DND-41 (cell line): ENCODE measurements at regions not wholly inside any gene's neighbourhood (a gene's known extent, or its start where the extent isn't known, plus 50 kb on each side); places are given as distances from the start of the nearest gene placed in this dataset.
A peak's percentile ranks its signal among the peaks of the same experiment; 100 is the strongest.
"Not testable (repeated sequence)": the region's sequence is repeated elsewhere in the genome, so short reads cannot be mapped to it uniquely, and the experiment has no call there.

Experiments
- ATAC-seq: fragments of 200-7000 bp; cut with Tn5 transposase; 3 replicates; pipeline ENCODE4 v1.9.1; 2021; ENCODE audit warnings: low read depth; ENCODE audit not compliant: insufficient read depth
- DNase-seq: peaks from one replicate; pipeline ENCODE4 v3.0.0-alpha.2; 2020
- H2AFZ ChIP-seq: 2 replicates; pipeline ENCODE4 v1.6.0; 2012; ENCODE audit warnings: low read depth, low read length
- H3K27ac ChIP-seq: 2 replicates; pipeline ENCODE4 v1.5.1; 2012; ENCODE audit warnings: low read length, inconsistent platforms
- H3K27me3 ChIP-seq: fragments of 200-600 bp; sonication (generic); 2 replicates; pipeline ENCODE4 v1.6.0; 2012; ENCODE audit warnings: low read length, mild to moderate bottlenecking, inconsistent platforms; ENCODE audit not compliant: insufficient read depth, poor library complexity
- H3K36me3 ChIP-seq: 2 replicates; pipeline ENCODE4 v1.5.1; 2012; ENCODE audit warnings: low read length, inconsistent platforms; ENCODE audit not compliant: insufficient read depth
- H3K4me1 ChIP-seq: 2 replicates; pipeline ENCODE4 v1.5.1; 2012; ENCODE audit warnings: mild to moderate bottlenecking, low read length; ENCODE audit not compliant: insufficient read depth
- H3K4me2 ChIP-seq: 2 replicates; pipeline ENCODE4 v1.6.0; 2012; ENCODE audit warnings: mild to moderate bottlenecking, moderate library complexity, low read length, inconsistent platforms; ENCODE audit not compliant: insufficient read depth
- H3K4me3 ChIP-seq, 2 experiments: fragments of 200-600 bp in 1 of 2; shearing (Covaris generic) in 1 of 2; 2 replicates each; pipeline ENCODE4 v1.5.1; 2012 to 2016; ENCODE audit warnings: inconsistent platforms in 2 of 2, low read length in 2 of 2, mild to moderate bottlenecking in 2 of 2, low read depth in 1 of 2, moderate library complexity in 1 of 2
- H3K79me2 ChIP-seq: 2 replicates; pipeline ENCODE4 v1.6.0; 2012; ENCODE audit warnings: low read length, inconsistent platforms; ENCODE audit not compliant: insufficient read depth
- H3K9ac ChIP-seq: 2 replicates; pipeline ENCODE4 v1.6.0; 2012; ENCODE audit warnings: low read depth, mild to moderate bottlenecking, inconsistent platforms, low read length, moderate library complexity
- H3K9me3 ChIP-seq: 2 replicates; pipeline ENCODE4 v1.5.1; 2012; ENCODE audit warnings: low read length, moderate library complexity, mild to moderate bottlenecking, inconsistent platforms; ENCODE audit not compliant: insufficient read depth, severe bottlenecking
- H4K20me1 ChIP-seq: 2 replicates; pipeline ENCODE4 v1.6.0; 2012; ENCODE audit warnings: low read length; ENCODE audit not compliant: insufficient read depth
- CTCF ChIP-seq: IDR thresholded peaks from 2 replicates; pipeline ENCODE4 v1.5.1; 2012; ENCODE audit warnings: borderline replicate concordance, low read length, moderate library complexity, mild to moderate bottlenecking; ENCODE audit not compliant: poor library complexity, severe bottlenecking; ENCODE audit errors: extremely low read depth
- EZH2 ChIP-seq: IDR thresholded peaks from 3 replicates; pipeline ENCODE4 v1.6.1; 2012; ENCODE audit warnings: borderline replicate concordance, low read depth, mild to moderate bottlenecking, moderate library complexity, low read length, inconsistent platforms; ENCODE audit not compliant: severe bottlenecking

- peak overlapping the region; percentile 47 for H3K9ac ChIP-seq
These were observed 186.5 kb upstream of the RPL34 start for GRCh38 chr4:108433832-108434231.

GRCh38 chr4:108433394-108433793, 187.0 kb upstream of the RPL34 start:
- not testable (repeated sequence) for DNase-seq, H2AFZ ChIP-seq, H3K9me3 ChIP-seq, H3K27me3 ChIP-seq, ATAC-seq, H3K36me3 ChIP-seq, H3K79me2 ChIP-seq, H4K20me1 ChIP-seq, H3K4me3 ChIP-seq
- peak overlapping the region; percentile 47; the same call in 1 of the 2 replicates for H3K9ac ChIP-seq
- H3K4me2 ChIP-seq: peak overlapping the region; percentile 66
- peak overlapping the region; percentile 97 for H3K27ac ChIP-seq
- H3K4me1 ChIP-seq: peaks cover 41% of the 10 kb centered on the region

More at GRCh38 chr4:108433832-108434231, 186.5 kb upstream of the RPL34 start:
- ATAC-seq (peak; percentile 87), DNase-seq (peak; percentile 74)
- H3K27me3 ChIP-seq: no peaks in the 10 kb centered on the region
- H3K4me1 ChIP-seq: peaks cover 41% of the 10 kb centered on the region
- H3K4me3 ChIP-seq: peak overlapping the region in 1 of 2 experiments; percentile 47; a peak in 2 of 4 replicates
- no peaks in the 10 kb centered on the region for H3K79me2 ChIP-seq
- H3K36me3 ChIP-seq: no peaks in the 10 kb centered on the region
- no peaks in the 10 kb centered on the region for H3K9me3 ChIP-seq
- H4K20me1 ChIP-seq: no peaks in the 10 kb centered on the region
- H3K4me2 ChIP-seq: peak overlapping the region; percentile 66
- TF ChIP-seq EZH2 (no peak), CTCF (no peak)
- H2AFZ ChIP-seq: peak overlapping the region; percentile 13
- H3K27ac ChIP-seq: peak overlapping the region; percentile 97

GRCh38 chr4:108432418-108432817, 188.0 kb upstream of the RPL34 start:
- no peak overlapping the region for H2AFZ ChIP-seq
- peak overlapping the region; percentile 67 for H3K27ac ChIP-seq
- no peak overlapping the region for H3K4me2 ChIP-seq
- no peaks in the 10 kb centered on the region for H3K27me3 ChIP-seq
- H3K36me3 ChIP-seq: no peaks in the 10 kb centered on the region
- ATAC-seq: no peak
- H3K9ac ChIP-seq: no peak overlapping the region
- peaks cover 41% of the 10 kb centered on the region for H3K4me1 ChIP-seq
- H4K20me1 ChIP-seq: no peaks in the 10 kb centered on the region
- no peaks in the 10 kb centered on the region for H3K79me2 ChIP-seq
- TF ChIP-seq CTCF: no peak
- no peak for TF ChIP-seq EZH2
- no peak for DNase-seq
- H3K9me3 ChIP-seq: no peaks in the 10 kb centered on the region
- H3K4me3 ChIP-seq: no peak overlapping the region

- TF ChIP-seq CTCF: no peak
- no peak for TF ChIP-seq EZH2
- no peak overlapping the region for H2AFZ ChIP-seq
These were observed 188.4 kb upstream of the RPL34 start for GRCh38 chr4:108431986-108432385.

More at GRCh38 chr4:108431986-108432385, 188.4 kb upstream of the RPL34 start:
- H3K27me3 ChIP-seq: no peaks in the 10 kb centered on the region
- DNase-seq: no peak
- H3K79me2 ChIP-seq: no peaks in the 10 kb centered on the region
- H3K4me1 ChIP-seq: peaks cover 41% of the 10 kb centered on the region
- no peak overlapping the region for H3K4me2 ChIP-seq
- H3K36me3 ChIP-seq: no peaks in the 10 kb centered on the region
- no peaks in the 10 kb centered on the region for H4K20me1 ChIP-seq
- H3K9ac ChIP-seq: no peak overlapping the region
- H3K4me3 ChIP-seq: no peak overlapping the region
- H3K27ac ChIP-seq: peak overlapping the region; percentile 67
- peak; percentile 26; the same call in 2 of the 3 replicates for ATAC-seq
- no peaks in the 10 kb centered on the region for H3K9me3 ChIP-seq
